GM20431 (cell line): ENCODE measurements at regions not wholly inside any gene's neighbourhood (a gene's known extent, or its start where the extent isn't known, plus 50 kb on each side); places are given as distances from the start of the nearest gene placed in this dataset.

ENCODE experiments used
- in situ Hi-C: fragments of 300-500 bp; cut with MseI, MboI; formaldehyde crosslinking; loops from one replicate; pipeline ENCODE4 v1.15.0; 2020; ENCODE audit warnings: low sequenced_read_pairs; ENCODE audit not compliant: unreplicated experiment

- in situ Hi-C loops, result no loop called here
Observed at GRCh38 chr1:36590264-36590663, 107.6 kb upstream of the CSF3R start.

GRCh38 chr1:36588972-36589371 lies 106.3 kb upstream of the CSF3R start:
- in situ Hi-C loops, result no loop called here

GRCh38 chr1:36585569-36586548 lies 103.1 kb upstream of the CSF3R start:
- in situ Hi-C loops, result no loop called here

GRCh38 chr1:36584874-36585453 lies 102.3 kb upstream of the CSF3R start:
- in situ Hi-C loops, result no loop called here

- in situ Hi-C loops, result no loop called here
Observed at GRCh38 chr1:36583980-36584782, 101.5 kb upstream of the CSF3R start.

- in situ Hi-C loops, result no loop called here
Observed at GRCh38 chr1:36583080-36583479, 100.4 kb upstream of the CSF3R start.

GRCh38 chr1:36582066-36582755 lies 99.5 kb upstream of the CSF3R start:
- in situ Hi-C loops, result no loop called here

GRCh38 chr1:36580524-36580923 lies 97.8 kb upstream of the CSF3R start:
- in situ Hi-C loops, result no loop called here

GRCh38 chr1:36579039-36579438 lies 96.3 kb upstream of the CSF3R start:
- in situ Hi-C loops, result no loop called here

GRCh38 chr1:36576551-36577110 lies 93.9 kb upstream of the CSF3R start:
- in situ Hi-C loops, result no loop called here

GRCh38 chr1:36576118-36576517 lies 93.4 kb upstream of the CSF3R start:
- in situ Hi-C loops, result no loop called here

GRCh38 chr1:36573445-36573844 lies 90.7 kb upstream of the CSF3R start:
- in situ Hi-C loops, result no loop called here

- in situ Hi-C loops, result no loop called here
Observed at GRCh38 chr1:36572906-36573305, 90.2 kb upstream of the CSF3R start.

GRCh38 chr1:36572142-36572715 lies 89.5 kb upstream of the CSF3R start:
- in situ Hi-C loops, result no loop called here

GRCh38 chr1:36571106-36571505 lies 88.4 kb upstream of the CSF3R start:
- in situ Hi-C loops, result no loop called here

GRCh38 chr1:36570478-36571060 lies 87.9 kb upstream of the CSF3R start:
- in situ Hi-C loops, result no loop called here

GRCh38 chr1:36570006-36570405 lies 87.3 kb upstream of the CSF3R start:
- in situ Hi-C loops, result no loop called here

GRCh38 chr1:36567601-36568341 lies 85.1 kb upstream of the CSF3R start:
- in situ Hi-C loops, result no loop called here
